ENCODE measurements at regions not wholly inside any gene's neighbourhood (a gene's known extent, or its start where the extent isn't known, plus 50 kb on each side); places are given as distances from the start of the nearest gene placed in this dataset.

GRCh38 chr20:62588458-62589149 is 53.7 kb upstream of the SLCO4A1 start:
- Histone ChIP-seq H3K27me3 (ENCODE audit: control insufficient read depth in 1 of 2, insufficient read depth in 2 of 2, low read length in 1 of 2) (no peaks in the 10 kb centered on the region), H3K27ac (ENCODE audit: low read depth in 1 of 2, low read length in 2 of 2) (no peak overlapping the region), H3K4me1 (ENCODE audit: control insufficient read depth in 1 of 2, insufficient read depth in 2 of 2, low read length in 2 of 2) (no peaks in the 10 kb centered on the region), H3K36me3 (ENCODE audit: control insufficient read depth in 1 of 2, insufficient read depth in 2 of 2, low read length in 1 of 2) (no peaks in the 10 kb centered on the region), H3K4me3 (ENCODE audit: low read length in 2 of 2) (no peak overlapping the region), H3K9me3 (ENCODE audit: control insufficient read depth, low read length) (no peaks in the 10 kb centered on the region)
- DNase-seq (no peak), ATAC-seq (ENCODE audit: low FRiP score) (no peak)
- 65 to 70% methylated on average over 13 of the region's 13 CpGs for WGBS, 2 donors
- intact Hi-C loops (cut with DNase I) = no loop called here

- Histone ChIP-seq H3K4me1 (ENCODE audit: control insufficient read depth in 1 of 2, insufficient read depth in 2 of 2, low read length in 2 of 2) (no peaks in the 10 kb centered on the region), H3K4me3 (ENCODE audit: low read length in 2 of 2) (no peak overlapping the region), H3K27me3 (ENCODE audit: control insufficient read depth in 1 of 2, insufficient read depth in 2 of 2, low read length in 1 of 2) (no peaks in the 10 kb centered on the region), H3K9me3 (ENCODE audit: control insufficient read depth, low read length) (no peaks in the 10 kb centered on the region), H3K27ac (ENCODE audit: low read depth in 1 of 2, low read length in 2 of 2) (no peak overlapping the region), H3K36me3 (ENCODE audit: control insufficient read depth in 1 of 2, insufficient read depth in 2 of 2, low read length in 1 of 2) (no peaks in the 10 kb centered on the region)
- intact Hi-C loops (cut with DNase I) = no loop called here
- DNase-seq (no peak), ATAC-seq (ENCODE audit: low FRiP score) (no peak)
- 58 to 63% methylated on average over 9 of the region's 9 CpGs for WGBS, 2 donors
Measured at GRCh38 chr20:62589150-62589498, 53.2 kb upstream of the SLCO4A1 start.

GRCh38 chr20:62589720-62590119 is 52.6 kb upstream of the SLCO4A1 start:
- H3K4me1 ChIP-seq (ENCODE audit: control insufficient read depth in 1 of 2, insufficient read depth in 2 of 2, low read length in 2 of 2) = no peaks in the 10 kb centered on the region
- H3K4me3 ChIP-seq (ENCODE audit: low read length in 2 of 2) = no peak overlapping the region
- no peaks in the 10 kb centered on the region for H3K9me3 ChIP-seq (ENCODE audit: control insufficient read depth, low read length)
- intact Hi-C loops (cut with DNase I) = no loop called here
- H3K27ac ChIP-seq (ENCODE audit: low read depth in 1 of 2, low read length in 2 of 2) = no peak overlapping the region
- ATAC-seq (ENCODE audit: low FRiP score) (no peak), DNase-seq (no peak)
- no peaks in the 10 kb centered on the region for H3K27me3 ChIP-seq (ENCODE audit: control insufficient read depth in 1 of 2, insufficient read depth in 2 of 2, low read length in 1 of 2)
- 78 to 86% methylated on average over 14 of the region's 14 CpGs for WGBS, 2 donors
- no peaks in the 10 kb centered on the region for H3K36me3 ChIP-seq (ENCODE audit: control insufficient read depth in 1 of 2, insufficient read depth in 2 of 2, low read length in 1 of 2)

GRCh38 chr20:62590309-62591121 is 51.8 kb upstream of the SLCO4A1 start:
- no peaks in the 10 kb centered on the region for H3K4me1 ChIP-seq (ENCODE audit: control insufficient read depth in 1 of 2, insufficient read depth in 2 of 2, low read length in 2 of 2)
- no peaks in the 10 kb centered on the region for H3K9me3 ChIP-seq (ENCODE audit: control insufficient read depth, low read length)
- ATAC-seq (ENCODE audit: low FRiP score) (peak; percentile 70), DNase-seq (peak in 1 of 2 donors; percentile 67)
- no peak overlapping the region for H3K4me3 ChIP-seq (ENCODE audit: low read length in 2 of 2)
- H3K27ac ChIP-seq (ENCODE audit: low read depth in 1 of 2, low read length in 2 of 2) = no peak overlapping the region
- WGBS, 2 donors = 57 to 59% methylated on average over 23 of the region's 23 CpGs
- no peaks in the 10 kb centered on the region for H3K36me3 ChIP-seq (ENCODE audit: control insufficient read depth in 1 of 2, insufficient read depth in 2 of 2, low read length in 1 of 2)
- intact Hi-C loops (cut with DNase I) = no loop called here
- H3K27me3 ChIP-seq (ENCODE audit: control insufficient read depth in 1 of 2, insufficient read depth in 2 of 2, low read length in 1 of 2) = no peaks in the 10 kb centered on the region

DNA sequence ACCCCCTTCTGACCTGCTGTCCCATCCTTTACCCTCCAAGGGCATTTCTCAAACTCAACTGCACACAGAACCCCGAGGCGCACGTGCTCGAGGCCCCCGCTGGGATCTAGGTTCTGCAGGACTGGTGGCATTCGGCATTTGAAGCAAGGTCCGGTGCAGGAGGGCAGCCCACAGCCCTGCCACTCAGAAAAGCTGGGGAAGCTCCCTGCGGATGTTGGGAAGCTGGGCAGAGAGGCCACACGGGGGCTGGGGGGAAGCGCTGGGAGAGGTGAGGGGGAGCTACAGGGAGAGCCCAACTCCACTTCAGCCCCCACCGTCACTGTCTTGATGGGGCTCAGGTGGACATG is 51.2 kb upstream of the SLCO4A1 start:
- intact Hi-C loops (cut with DNase I) = no loop called here
- ATAC-seq (ENCODE audit: low FRiP score) (no peak), DNase-seq (no peak)
- whole genome bisulfite sequencing, 2 donors = 73 to 76% methylated on average over 11 of the region's 11 CpGs
- no peak overlapping the region for H3K27ac ChIP-seq (ENCODE audit: low read depth in 1 of 2, low read length in 2 of 2)
- no peaks in the 10 kb centered on the region for H3K9me3 ChIP-seq (ENCODE audit: control insufficient read depth, low read length)
- no peaks in the 10 kb centered on the region for H3K27me3 ChIP-seq (ENCODE audit: control insufficient read depth in 1 of 2, insufficient read depth in 2 of 2, low read length in 1 of 2)
- H3K4me3 ChIP-seq (ENCODE audit: low read length in 2 of 2) = no peak overlapping the region
- H3K36me3 ChIP-seq (ENCODE audit: control insufficient read depth in 1 of 2, insufficient read depth in 2 of 2, low read length in 1 of 2) = no peaks in the 10 kb centered on the region
- H3K4me1 ChIP-seq (ENCODE audit: control insufficient read depth in 1 of 2, insufficient read depth in 2 of 2, low read length in 2 of 2) = no peaks in the 10 kb centered on the region

DNA sequence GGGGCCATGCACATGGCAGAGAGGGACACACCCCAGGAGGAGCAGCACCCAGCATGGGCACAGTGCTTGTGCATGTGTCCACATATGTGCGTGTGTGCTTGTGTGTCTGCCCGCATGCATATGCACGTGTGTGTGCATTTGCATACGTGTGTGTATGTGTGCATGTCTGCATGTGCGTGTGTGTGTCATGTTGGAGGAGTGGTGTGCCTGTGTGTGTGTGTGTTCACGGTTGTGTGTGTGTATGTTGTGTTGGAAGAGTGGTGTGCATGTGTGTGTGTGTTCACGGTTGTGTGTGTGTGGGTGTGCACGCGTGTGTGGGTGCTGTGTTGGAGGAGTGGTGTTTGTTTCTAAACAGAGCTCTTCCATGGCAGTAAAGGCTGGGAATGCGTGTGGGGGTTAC is 50.7 kb upstream of the SLCO4A1 start:
- H3K9me3 ChIP-seq (ENCODE audit: control insufficient read depth, low read length) = no peaks in the 10 kb centered on the region
- DNase-seq = no peak
- ATAC-seq (ENCODE audit: low FRiP score) = no peak
- no peak overlapping the region for H3K27ac ChIP-seq (ENCODE audit: low read depth in 1 of 2, low read length in 2 of 2)
- H3K4me3 ChIP-seq (ENCODE audit: low read length in 2 of 2) = no peak overlapping the region
- no peaks in the 10 kb centered on the region for H3K4me1 ChIP-seq (ENCODE audit: control insufficient read depth in 1 of 2, insufficient read depth in 2 of 2, low read length in 2 of 2)
- 85 to 89% methylated on average over 10 of the region's 10 CpGs for WGBS, 2 donors
- H3K27me3 ChIP-seq (ENCODE audit: control insufficient read depth in 1 of 2, insufficient read depth in 2 of 2, low read length in 1 of 2) = no peaks in the 10 kb centered on the region
- no peaks in the 10 kb centered on the region for H3K36me3 ChIP-seq (ENCODE audit: control insufficient read depth in 1 of 2, insufficient read depth in 2 of 2, low read length in 1 of 2)
- intact Hi-C loops (cut with DNase I) = no loop called here

Small RNA genes lying in the stretch of these regions (microRNA-seq; reads per million reads assigned to microRNA genes)
- 11.9 to 22.6 reads per million in 2 donors for gene MIR1-1
- 0 reads per million in 2 donors for gene MIR133A2
